GM04504 (cell line): ENCODE measurements at regions not wholly inside any gene's neighbourhood (a gene's known extent, or its start where the extent isn't known, plus 50 kb on each side); places are given as distances from the start of the nearest gene placed in this dataset.

Source experiments
- DNase-seq: peaks from one replicate; pipeline ENCODE4 v3.0.0-alpha.2; 2012; ENCODE audit warnings: low read depth

DNA sequence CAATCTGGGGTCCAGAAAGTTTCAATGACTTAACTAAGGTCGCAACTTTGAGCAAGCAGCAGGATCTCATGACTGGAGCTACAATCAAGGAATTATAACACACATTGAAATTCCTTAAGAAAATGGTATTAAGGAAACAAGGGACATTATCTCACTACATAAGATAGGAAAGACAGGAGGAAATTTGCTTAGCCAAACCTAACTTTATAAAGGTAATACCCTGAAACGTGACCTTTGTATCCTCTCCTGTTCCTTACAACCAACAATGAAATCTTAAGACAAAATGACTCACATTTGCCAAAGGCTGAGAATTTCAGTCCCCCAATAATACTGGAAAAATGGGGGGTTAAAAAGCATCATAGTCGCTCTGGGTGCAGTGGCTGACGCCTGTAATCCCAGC lies 218.9 kb upstream of the LYZL1 start:
- no peak for DNase-seq

DNA sequence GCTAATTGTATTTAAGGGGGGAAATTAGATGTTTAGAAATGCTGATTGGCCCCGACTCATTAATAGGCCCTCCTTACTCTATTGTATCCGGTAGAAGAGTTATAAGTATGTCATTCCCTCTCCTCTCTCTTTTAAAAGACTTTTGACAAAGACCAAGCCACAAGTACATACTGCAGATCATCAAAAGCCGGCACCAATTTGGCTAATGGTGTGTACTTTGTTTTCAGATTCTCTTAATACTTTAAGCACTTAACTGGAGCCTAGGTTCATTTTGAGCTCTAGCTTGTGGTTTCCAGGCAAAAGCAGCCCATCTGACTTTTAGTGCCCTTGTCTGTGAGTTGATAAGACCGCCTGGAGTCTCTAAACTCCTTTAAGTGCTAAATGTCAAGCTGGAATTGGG lies 210.0 kb upstream of the LYZL1 start:
- DNase-seq = no peak

- no peak for DNase-seq
Observed at GRCh38 chr10:29081231-29081630, 207.6 kb upstream of the LYZL1 start.

DNA sequence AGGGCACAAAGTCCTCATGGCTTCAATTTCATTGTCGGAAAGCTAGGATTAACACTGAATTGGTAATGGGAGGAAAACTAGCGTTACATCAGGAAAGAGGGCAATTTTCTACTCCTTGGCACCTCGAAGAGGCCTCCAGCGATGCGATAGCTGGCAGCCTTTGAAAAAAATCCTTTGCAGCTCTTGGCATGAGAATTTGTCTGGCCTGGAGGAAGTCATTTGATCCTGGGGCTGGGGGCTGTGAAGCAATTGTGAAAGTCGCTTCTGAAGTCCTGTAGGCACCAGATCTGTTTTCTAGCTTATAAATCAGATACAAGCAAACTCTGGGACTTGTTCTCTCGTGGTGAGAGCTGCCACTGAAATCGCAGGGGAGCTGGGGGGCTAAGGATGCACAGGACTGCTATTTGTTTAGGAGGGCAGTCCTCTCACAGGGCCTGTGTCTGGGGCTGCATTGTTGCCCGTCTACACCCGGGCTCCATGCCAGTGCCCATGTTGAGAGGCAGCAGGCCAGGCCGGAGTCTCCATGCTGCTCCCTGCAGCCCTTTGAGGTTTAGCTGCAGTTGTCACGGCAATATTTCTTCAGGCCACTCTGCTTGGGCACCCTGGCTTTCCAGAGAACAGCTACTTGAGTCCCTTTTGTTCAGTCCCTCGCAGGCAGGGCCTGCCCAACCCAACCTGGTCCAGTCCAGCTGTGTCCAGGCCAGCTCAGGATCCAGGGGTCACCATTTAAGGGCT lies 206.8 kb upstream of the LYZL1 start:
- DNase-seq = no peak

- no peak for DNase-seq
Observed at GRCh38 chr10:29083096-29083495, 205.8 kb upstream of the LYZL1 start.

DNA sequence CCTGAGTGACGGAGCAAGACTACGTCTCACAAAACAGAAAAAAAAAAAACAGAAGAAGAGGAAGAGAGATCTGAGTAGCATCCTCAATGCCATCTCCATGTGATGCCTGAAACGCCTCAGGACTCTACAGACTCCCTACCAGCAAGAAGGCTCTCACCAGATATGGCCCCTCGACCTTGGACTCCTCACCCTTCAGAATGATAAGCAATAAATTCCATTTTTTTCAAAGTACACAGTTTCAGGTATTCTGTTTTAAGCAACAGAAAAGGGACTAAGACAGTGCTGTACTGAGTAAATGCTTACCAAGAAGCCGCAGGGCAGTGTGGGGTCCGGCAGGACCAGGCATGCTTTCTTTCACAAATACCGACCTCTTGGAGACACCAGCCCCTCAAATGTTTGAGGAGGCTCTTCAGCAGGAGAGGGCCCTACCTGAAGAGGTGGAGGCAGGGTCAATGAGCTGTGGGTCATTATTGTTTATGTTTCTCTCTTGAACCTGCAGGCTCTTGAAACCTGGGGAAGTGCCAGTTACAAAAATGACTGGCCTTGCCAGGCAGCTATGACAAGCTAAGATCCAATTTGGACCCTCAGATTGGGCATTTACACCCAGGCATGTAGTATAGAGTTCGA lies 204.1 kb upstream of the LYZL1 start:
- DNase-seq = no peak

DNA sequence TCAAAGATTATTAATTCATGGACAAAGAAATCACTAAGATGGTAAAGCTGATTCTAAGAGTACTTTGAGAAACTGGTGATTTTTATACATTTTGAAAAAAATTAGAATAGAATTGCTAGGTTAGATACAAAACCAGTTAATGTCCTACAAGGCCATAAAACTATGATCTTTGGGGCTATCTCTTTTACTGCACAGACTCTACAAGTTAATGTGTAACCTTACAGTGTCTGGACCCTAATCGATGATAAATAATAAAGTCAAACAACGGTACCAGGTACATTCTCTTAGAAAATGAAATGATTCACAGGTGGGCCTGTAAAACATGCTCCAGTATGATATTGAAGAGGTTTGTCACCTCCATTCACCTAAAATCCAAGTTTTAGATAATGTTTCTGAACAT lies 199.8 kb upstream of the LYZL1 start:
- no peak for DNase-seq

DNA sequence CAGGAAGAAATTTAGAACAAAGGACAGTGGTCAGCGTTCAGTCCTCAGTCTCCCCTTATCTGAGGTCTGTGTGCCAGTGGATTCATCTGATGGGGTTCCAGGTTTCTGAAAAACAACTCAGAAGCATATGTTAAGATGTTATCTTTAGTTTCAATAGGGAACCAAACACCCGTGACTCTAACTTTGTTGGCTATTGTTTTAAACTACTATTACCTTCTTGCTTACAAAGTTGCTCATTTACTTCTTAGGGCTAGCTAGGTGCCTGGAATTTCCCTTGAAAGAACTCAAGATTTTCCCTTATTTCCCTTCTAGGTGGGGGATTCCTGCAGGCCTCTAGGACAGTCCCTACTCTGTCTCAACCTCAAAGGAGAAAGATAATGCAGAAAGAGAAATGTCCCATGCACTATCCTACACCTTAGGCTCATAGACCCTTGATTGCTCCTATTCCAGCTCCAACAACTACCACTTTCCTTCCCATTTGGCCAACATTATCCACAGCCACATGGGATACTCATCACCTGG lies 192.5 kb upstream of the LYZL1 start:
- no peak for DNase-seq

DNA sequence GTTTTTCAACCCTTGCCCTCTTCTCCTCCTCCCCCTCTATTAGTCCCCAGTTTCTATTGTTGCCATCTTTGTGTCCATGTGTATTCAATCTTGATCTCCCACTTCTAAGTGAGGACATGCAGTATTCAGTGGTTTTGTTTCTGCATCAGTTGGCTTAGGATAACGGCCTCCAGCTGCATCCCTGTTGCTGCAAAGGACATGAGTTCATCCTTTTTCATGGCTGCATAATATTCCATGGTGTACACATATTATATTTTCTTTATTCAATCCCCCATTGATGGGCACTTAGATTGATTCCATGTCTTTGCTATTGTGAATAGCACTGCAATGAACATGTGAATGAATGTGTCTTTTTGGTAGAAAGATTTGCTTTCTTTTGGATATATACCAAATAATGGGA lies 190.4 kb upstream of the LYZL1 start:
- no peak for DNase-seq

DNA sequence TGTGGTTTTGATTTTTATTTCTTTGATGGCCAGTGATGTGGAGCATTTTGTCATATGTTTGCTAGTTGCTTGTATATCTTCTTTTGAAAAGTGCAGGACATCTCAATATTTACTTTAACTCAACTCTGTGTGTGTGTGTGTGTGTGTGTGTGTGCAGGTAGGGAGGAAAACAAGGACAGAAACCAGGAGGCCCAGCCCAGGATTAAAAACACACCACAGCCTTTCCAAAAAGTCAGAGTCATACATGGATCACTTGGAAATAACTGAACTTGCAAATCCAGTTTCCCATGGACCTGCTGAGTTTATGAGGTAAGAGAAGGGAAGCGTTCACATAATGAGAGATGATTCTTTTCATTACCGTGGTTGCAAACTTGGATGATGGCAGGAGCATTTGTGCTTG lies 189.9 kb upstream of the LYZL1 start:
- DNase-seq = no peak

GRCh38 chr10:29099415-29099814 lies 189.5 kb upstream of the LYZL1 start:
- no peak for DNase-seq

DNA sequence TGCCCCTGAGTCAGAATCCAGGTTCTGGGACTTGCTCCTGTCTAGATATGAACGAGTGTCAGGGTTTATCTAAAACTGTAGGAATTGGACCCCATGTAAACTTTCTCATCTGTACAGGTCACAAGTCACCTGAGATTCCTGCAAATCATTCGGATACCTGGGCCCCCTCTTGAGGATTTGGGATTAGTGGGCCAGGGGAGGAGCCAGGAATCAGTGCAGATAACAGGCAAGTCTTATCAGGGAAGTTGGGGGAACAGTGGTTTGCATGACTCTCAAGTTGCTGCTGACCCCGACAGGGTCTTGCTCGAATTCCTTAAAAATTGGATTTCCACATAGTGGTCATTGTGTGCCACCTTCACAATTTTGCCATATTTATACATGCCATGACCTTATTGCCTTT lies 188.4 kb upstream of the LYZL1 start:
- no peak for DNase-seq

DNA sequence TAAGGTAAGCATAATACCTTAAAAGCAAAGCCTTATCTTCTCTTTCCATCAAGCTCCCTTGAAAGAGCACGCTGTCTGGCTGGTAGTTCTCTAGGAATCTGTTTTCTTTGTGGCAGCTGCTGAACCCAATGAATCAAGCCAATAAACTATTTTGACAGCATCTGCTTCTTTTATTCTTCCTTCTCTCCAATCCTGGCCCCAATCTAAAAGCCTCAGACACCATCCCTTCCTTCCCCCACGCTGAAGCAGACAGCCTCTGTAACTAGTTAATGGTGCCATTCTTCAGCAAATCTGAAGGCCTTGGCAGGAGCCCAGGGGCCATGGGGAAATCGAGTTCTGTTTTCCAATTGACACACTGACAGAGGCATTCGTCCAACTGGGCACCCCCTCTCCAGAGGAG lies 186.6 kb upstream of the LYZL1 start:
- no peak for DNase-seq

DNA sequence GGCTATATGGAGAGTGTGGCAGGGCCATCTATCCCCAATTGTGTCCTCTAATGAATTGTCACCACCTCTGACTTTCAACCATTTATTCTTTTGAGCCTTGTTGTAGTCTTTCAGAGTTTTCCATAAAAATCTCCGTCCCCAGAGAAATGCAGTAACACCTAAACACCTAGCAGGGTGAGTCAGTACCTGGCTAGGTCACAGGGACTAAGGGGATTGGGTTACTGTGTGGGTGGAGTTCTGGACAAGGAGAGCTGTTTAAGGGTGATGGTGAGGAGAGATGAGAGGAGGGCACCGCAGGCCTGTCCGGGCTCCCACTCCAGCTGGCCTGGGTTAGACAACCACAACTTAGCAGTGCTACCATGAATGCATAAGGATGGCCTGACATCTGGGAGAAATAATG lies 186.2 kb upstream of the LYZL1 start:
- DNase-seq = no peak

DNA sequence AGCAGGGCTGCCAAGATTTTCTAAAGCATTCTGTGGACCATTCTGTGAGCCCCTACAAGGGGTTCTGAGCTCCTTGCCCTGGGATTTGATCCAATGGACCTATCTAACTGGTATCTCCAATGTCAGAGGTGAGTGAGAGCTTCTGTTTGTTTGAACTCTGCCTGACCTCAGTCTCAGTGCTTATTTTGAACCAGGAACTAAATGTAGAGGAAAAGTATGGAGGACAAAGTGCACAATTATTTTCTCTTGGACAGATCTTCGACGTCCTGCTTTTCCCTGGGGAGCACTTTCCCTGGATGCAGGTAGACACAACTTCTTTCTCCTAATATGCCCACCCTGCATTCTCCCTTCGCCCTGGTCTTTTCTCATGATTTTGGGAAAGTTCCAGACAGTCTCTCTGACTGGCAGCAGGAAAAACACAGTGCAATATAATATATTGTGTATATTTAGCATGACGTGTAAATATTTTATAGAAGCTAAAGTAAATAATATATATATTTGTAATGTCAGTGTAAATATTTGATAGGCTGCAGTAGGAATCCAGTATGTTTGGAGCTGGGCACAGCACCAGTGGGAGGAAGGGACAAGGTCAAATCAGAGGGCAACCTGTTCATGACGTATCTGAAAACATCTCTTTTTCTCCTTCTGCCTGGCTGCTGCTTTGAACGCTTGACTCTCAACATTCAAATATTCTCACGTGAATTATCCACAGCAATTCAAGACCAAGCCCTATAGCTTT lies 184.0 kb upstream of the LYZL1 start:
- no peak for DNase-seq

DNA sequence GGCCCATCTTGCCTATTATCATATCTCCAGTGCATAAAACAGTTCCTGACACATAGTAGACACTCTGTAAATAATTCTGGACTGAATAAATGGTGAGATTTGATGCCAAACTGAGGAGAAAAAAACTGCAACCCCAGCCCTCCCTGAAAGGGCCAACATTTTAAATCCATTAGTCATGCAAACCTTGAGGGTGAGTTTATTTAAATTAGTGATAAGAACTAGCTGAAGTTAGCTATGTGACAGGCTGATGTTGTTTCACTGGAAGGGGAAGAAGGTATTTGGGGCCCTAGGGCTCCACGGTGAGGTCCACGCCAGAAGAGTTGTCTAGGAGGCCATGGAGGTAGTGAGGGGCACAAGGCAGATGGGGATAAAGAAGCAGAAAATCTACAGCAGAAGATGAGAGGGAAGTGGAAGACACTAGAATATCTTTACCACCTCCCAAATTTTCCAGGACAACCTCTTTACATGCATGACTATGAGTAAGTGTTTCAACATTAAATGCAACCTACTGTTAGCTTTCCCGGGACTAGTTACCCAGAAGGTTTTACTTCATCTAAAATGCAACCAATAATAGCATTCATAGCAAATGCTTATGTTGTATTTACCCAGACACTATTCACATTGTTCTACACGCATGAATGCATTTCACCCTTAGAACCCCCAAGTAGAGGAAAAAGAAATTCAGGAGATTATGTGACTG lies 183.2 kb upstream of the LYZL1 start:
- peak; percentile 1 for DNase-seq

DNA sequence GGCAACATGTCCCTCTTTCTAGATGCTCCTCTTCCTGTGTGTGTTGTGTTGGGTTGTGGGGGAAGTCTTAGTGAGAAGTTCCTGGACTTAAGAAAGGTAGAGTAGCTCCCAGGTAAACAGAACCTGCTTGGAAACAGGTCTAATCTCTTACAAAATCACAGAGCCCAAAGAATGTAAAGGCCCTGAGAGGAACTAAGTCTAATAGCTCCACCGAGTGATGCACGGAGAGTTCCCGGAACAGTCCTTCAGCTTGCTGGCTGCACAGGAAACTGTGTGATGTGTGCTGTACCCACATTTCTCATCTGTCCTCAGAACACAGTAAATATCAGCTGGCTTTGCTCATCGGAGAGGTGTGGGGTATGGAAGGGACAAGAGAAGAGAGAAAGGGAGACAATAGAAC lies 182.6 kb upstream of the LYZL1 start:
- DNase-seq = no peak

GRCh38 chr10:29107866-29108498 lies 180.9 kb upstream of the LYZL1 start:
- DNase-seq = no peak

DNA sequence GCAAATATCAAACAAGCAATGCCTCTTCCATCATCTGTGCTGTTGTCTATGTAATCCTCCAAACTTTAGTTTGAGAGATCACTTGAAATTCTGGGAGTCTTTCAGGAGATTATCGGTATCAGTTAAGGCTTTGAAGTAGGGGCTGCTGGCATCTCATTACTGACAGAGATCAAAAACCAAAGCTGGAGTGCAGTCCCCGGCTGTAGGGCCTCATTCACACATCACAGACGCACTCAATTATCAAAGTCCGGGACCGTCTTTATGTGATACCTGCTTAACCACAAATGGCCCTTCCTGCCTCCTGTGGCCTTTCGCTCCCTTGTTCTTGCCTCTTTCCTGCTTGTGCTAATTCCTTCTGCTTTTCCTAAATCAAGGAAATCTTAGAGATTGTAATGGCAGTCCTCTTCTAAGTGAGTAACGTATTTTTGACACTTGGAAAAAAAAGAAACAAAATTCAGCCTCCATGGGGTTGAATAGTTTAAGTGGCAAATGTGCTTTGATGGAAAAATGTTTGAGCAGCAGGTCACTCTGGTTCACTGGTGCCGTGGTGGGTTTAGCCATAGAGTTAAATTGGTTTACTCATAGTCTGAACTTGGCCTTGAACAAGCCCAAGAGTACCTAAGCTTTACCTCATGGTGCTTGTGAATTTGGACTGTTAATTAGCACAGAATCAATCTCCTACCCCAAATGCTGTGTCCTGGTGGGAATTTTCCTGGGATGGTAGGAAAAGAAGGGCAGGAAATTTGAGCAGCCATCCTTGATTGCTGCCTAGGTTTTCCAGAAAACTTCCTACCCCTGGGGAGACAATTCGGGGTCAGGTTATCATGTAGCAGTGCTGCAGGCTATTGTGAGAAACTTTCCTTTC lies 178.9 kb upstream of the LYZL1 start:
- no peak for DNase-seq

GRCh38 chr10:29112827-29113615 lies 175.8 kb upstream of the LYZL1 start:
- no peak for DNase-seq
